H9 (cell line): ENCODE measurements at regions not wholly inside any gene's neighbourhood (a gene's known extent, or its start where the extent isn't known, plus 50 kb on each side); places are given as distances from the start of the nearest gene placed in this dataset.
"Not testable (repeated sequence)": the region's sequence is repeated elsewhere in the genome, so short reads cannot be mapped to it uniquely, and the experiment has no call there.

Experiments
- DNase-seq: peaks from one replicate; pipeline ENCODE4 v3.0.0-alpha.2; 2017
- H2AFZ ChIP-seq: one replicate; pipeline ENCODE4 v1.6.1; 2013; ENCODE audit warnings: mild to moderate bottlenecking, low read length, control low read depth, moderate library complexity
- H2AK5ac ChIP-seq: 2 replicates; pipeline ENCODE4 v1.6.1; 2013; ENCODE audit warnings: low read length, control low read depth, mixed read lengths; ENCODE audit not compliant: insufficient read length
- H2BK120ac ChIP-seq: one replicate; pipeline ENCODE4 v1.6.1; 2013; ENCODE audit warnings: low read depth, mild to moderate bottlenecking, low read length, control low read depth, inconsistent platforms; ENCODE audit not compliant: poor library complexity, severe bottlenecking
- H2BK12ac ChIP-seq: 2 replicates; pipeline ENCODE4 v1.6.1; 2013; ENCODE audit warnings: low read length, control low read depth, mixed read lengths, low read depth; ENCODE audit not compliant: insufficient read length
- H2BK15ac ChIP-seq: 2 replicates; pipeline ENCODE4 v1.6.1; 2013; ENCODE audit warnings: low read depth, low read length, control low read depth
- H2BK20ac ChIP-seq: one replicate; pipeline ENCODE4 v1.6.1; 2013; ENCODE audit warnings: low read depth, mild to moderate bottlenecking, low read length, control low read depth, inconsistent platforms; ENCODE audit not compliant: poor library complexity, severe bottlenecking
- H2BK5ac ChIP-seq: 2 replicates; pipeline ENCODE4 v1.6.1; 2013; ENCODE audit warnings: low read length, control low read depth, mixed read lengths; ENCODE audit not compliant: insufficient read length
- H3K14ac ChIP-seq: 2 replicates; pipeline ENCODE4 v1.6.1; 2013; ENCODE audit warnings: low read length, control low read depth; ENCODE audit not compliant: insufficient read depth
- H3K18ac ChIP-seq: 2 replicates; pipeline ENCODE4 v1.6.1; 2013; ENCODE audit warnings: low read depth, mild to moderate bottlenecking, mixed read lengths, low read length, control low read depth; ENCODE audit not compliant: insufficient read length
- H3K23ac ChIP-seq: 2 replicates; pipeline ENCODE4 v1.6.1; 2013; ENCODE audit warnings: low read length, control low read depth, mixed read lengths, low read depth; ENCODE audit not compliant: insufficient read length
- H3K23me2 ChIP-seq: 2 replicates; pipeline ENCODE4 v1.6.1; 2013; ENCODE audit warnings: low read depth, mild to moderate bottlenecking, mixed read lengths, low read length, control low read depth; ENCODE audit not compliant: insufficient read length, poor library complexity, severe bottlenecking
- H3K27ac ChIP-seq: 2 replicates; pipeline ENCODE4 v1.5.1; 2013; ENCODE audit warnings: low read length, control low read depth, mixed read lengths, low read depth; ENCODE audit not compliant: insufficient read length
- H3K27me3 ChIP-seq: 2 replicates; pipeline ENCODE4 v1.6.1; 2013; ENCODE audit warnings: low read length, control low read depth, inconsistent platforms; ENCODE audit not compliant: insufficient read depth
- H3K4ac ChIP-seq: 2 replicates; pipeline ENCODE4 v1.6.1; 2013; ENCODE audit warnings: low read depth, mild to moderate bottlenecking, control low read depth, inconsistent platforms, low read length, moderate library complexity
- H3K4me1 ChIP-seq: 2 replicates; pipeline ENCODE4 v1.6.1; 2013; ENCODE audit warnings: low read length, control low read depth, inconsistent platforms; ENCODE audit not compliant: insufficient read depth
- H3K4me2 ChIP-seq: 2 replicates; pipeline ENCODE4 v1.6.1; 2013; ENCODE audit warnings: low read length, control low read depth, mixed read lengths; ENCODE audit not compliant: insufficient read length, insufficient read depth
- H3K56ac ChIP-seq: 2 replicates; pipeline ENCODE4 v1.6.1; 2013; ENCODE audit warnings: low read depth, mild to moderate bottlenecking, mixed read lengths, low read length, control low read depth; ENCODE audit not compliant: insufficient read length
- H3K79me1 ChIP-seq: 2 replicates; pipeline ENCODE4 v1.6.1; 2013; ENCODE audit warnings: low read depth, mild to moderate bottlenecking, moderate library complexity, low read length, control low read depth, inconsistent platforms; ENCODE audit not compliant: insufficient read depth, poor library complexity, severe bottlenecking
- H3K79me2 ChIP-seq: 2 replicates; pipeline ENCODE4 v1.6.1; 2013; ENCODE audit warnings: low read length, control low read depth, inconsistent platforms; ENCODE audit not compliant: insufficient read depth
- H3K9ac ChIP-seq: 2 replicates; pipeline ENCODE4 v1.6.1; 2013; ENCODE audit warnings: low read length, control low read depth, mixed read lengths; ENCODE audit not compliant: insufficient read length; ENCODE audit errors: extremely low read depth
- H3K9me3 ChIP-seq: one replicate; pipeline ENCODE4 v1.6.1; 2013; ENCODE audit warnings: low read depth, low read length, inconsistent platforms; ENCODE audit not compliant: control insufficient read depth
- H3T11ph ChIP-seq: one replicate; pipeline ENCODE4 v1.6.1; 2013; ENCODE audit warnings: mild to moderate bottlenecking, low read length, control low read depth, inconsistent platforms
- H4K20me1 ChIP-seq: one replicate; pipeline ENCODE4 v1.6.1; 2013; ENCODE audit not compliant: control insufficient read depth, insufficient read length, insufficient read depth
- H4K5ac ChIP-seq: 2 replicates; pipeline ENCODE4 v1.6.1; 2013; ENCODE audit warnings: low read depth, mild to moderate bottlenecking, mixed read lengths, low read length, control low read depth; ENCODE audit not compliant: insufficient read length
- H4K8ac ChIP-seq: replicated peaks from 2 replicates; pipeline ENCODE4 v1.6.1; 2013; ENCODE audit warnings: low read length, control low read depth, mixed read lengths, low read depth; ENCODE audit not compliant: insufficient read length
- H4K91ac ChIP-seq: 2 replicates; pipeline ENCODE4 v1.6.1; 2013; ENCODE audit warnings: low read depth, mild to moderate bottlenecking, moderate library complexity, mixed read lengths, low read length, control low read depth; ENCODE audit not compliant: insufficient read length
- H3K27ac Mint-ChIP-seq, 3 experiments: 2 replicates in 2 of 3; 3 replicates in 1 of 3; pipeline ENCODE4 v1.8.0; 2020 to 2021; ENCODE audit warnings: mixed read lengths in 3 of 3, mild to moderate bottlenecking in 1 of 3, moderate library complexity in 1 of 3
- H3K27me3 Mint-ChIP-seq: 2 replicates; pipeline ENCODE4 v1.8.0; 2021; ENCODE audit warnings: low read depth, mild to moderate bottlenecking, moderate library complexity, mixed read lengths
- H3K36me3 Mint-ChIP-seq, 3 experiments: 2 replicates in 2 of 3; 3 replicates in 1 of 3; pipeline ENCODE4 v1.8.0; 2020 to 2021; ENCODE audit warnings: low read depth in 3 of 3, mixed read lengths in 3 of 3; ENCODE audit not compliant: insufficient read depth in 1 of 3
- H3K4me1 Mint-ChIP-seq, 2 experiments: 2 replicates each; pipeline ENCODE4 v1.8.0; 2020; ENCODE audit warnings: mixed read lengths in 2 of 2
- H3K4me3 Mint-ChIP-seq, 2 experiments: 2 replicates in 1 of 2; 3 replicates in 1 of 2; pipeline ENCODE4 v1.8.0; 2020 to 2021; ENCODE audit warnings: mild to moderate bottlenecking in 2 of 2, mixed read lengths in 2 of 2, moderate library complexity in 1 of 2
- H3K9me3 Mint-ChIP-seq, 2 experiments: 2 replicates in 1 of 2; 3 replicates in 1 of 2; pipeline ENCODE4 v1.8.0; 2020; ENCODE audit warnings: mild to moderate bottlenecking in 2 of 2, mixed read lengths in 2 of 2, moderate library complexity in 1 of 2
- CTCF ChIP-seq: fragments of 200-600 bp; sonication (generic); conservative IDR thresholded peaks from 3 replicates; pipeline ENCODE4 v1.8.0; 2021; ENCODE audit warnings: antibody characterized with exemption, mild to moderate bottlenecking
- WGBS: extraction: QIAGEN DNeasy Blood & Tissue Kit; methylation state at CpG from one replicate; pipeline ENCODE4 v1.1.7; 2013; ENCODE audit warnings: missing lambda C conversion rate, low lambda C conversion rate, mixed read lengths; ENCODE audit not compliant: insufficient read length; ENCODE audit errors: extremely low coverage; 5-methylcytosine and 5-hydroxymethylcytosine counted together

- WGBS: no CpG with 5 or more reads among the region's 1 CpG
- H3K27ac ChIP-seq: peak overlapping the region; percentile 22
- DNase-seq: no peak
- Mint-ChIP-seq H3K27me3 (no peaks in the 10 kb centered on the region), H3K36me3 (peaks cover 14 to 23% (median 20%) of the 10 kb centered on the region in 3 experiments), H3K4me3 (no peak overlapping the region), H3K4me1 (peaks cover 14 to 16% of the 10 kb centered on the region in 2 experiments), H3K9me3 (peaks cover 21 to 24% of the 10 kb centered on the region in 2 experiments), H3K27ac (no peak overlapping the region)
- H3K23ac ChIP-seq: no peak overlapping the region
- H3K9ac ChIP-seq: no peak overlapping the region
- H4K8ac ChIP-seq: no peak overlapping the region
- H3K4ac ChIP-seq: no peak overlapping the region
- H4K5ac ChIP-seq: no peak overlapping the region
- TF ChIP-seq CTCF: no peak
- no peaks in the 10 kb centered on the region for H4K20me1 ChIP-seq
- H4K91ac ChIP-seq: no peak overlapping the region
- H3K4me1 ChIP-seq: peaks cover 6% of the 10 kb centered on the region; the same call in 1 of the 2 replicates
- H2AFZ ChIP-seq: no peak overlapping the region
- no peaks in the 10 kb centered on the region for H3K23me2 ChIP-seq
- H3K79me1 ChIP-seq: no peaks in the 10 kb centered on the region
- no peak overlapping the region for H2BK5ac ChIP-seq
- peaks cover 11% of the 10 kb centered on the region for H3K9me3 ChIP-seq
- no peak overlapping the region for H3K14ac ChIP-seq
- no peak overlapping the region for H3K4me2 ChIP-seq
- H2BK12ac ChIP-seq: no peak overlapping the region
- H3T11ph ChIP-seq: no peak overlapping the region
- no peak overlapping the region for H2BK15ac ChIP-seq
- H2AK5ac ChIP-seq: no peak overlapping the region
- no peak overlapping the region for H2BK120ac ChIP-seq
- H3K56ac ChIP-seq: no peak overlapping the region
- H3K79me2 ChIP-seq: no peaks in the 10 kb centered on the region
- no peak overlapping the region for H3K18ac ChIP-seq
- H2BK20ac ChIP-seq: no peak overlapping the region
- no peaks in the 10 kb centered on the region for H3K27me3 ChIP-seq
Measured at GRCh38 chr10:32217216-32217615, 129.7 kb downstream of the EPC1 start.

GRCh38 chr10:32213838-32214237 is 133.1 kb downstream of the EPC1 start:
- not testable (repeated sequence) for H3K14ac ChIP-seq, H3K4me1 ChIP-seq, H3K56ac ChIP-seq, H2BK12ac ChIP-seq, H3K9me3 ChIP-seq, H2AFZ ChIP-seq, H3T11ph ChIP-seq, H3K4me2 ChIP-seq, H4K91ac ChIP-seq, H4K20me1 ChIP-seq, H3K4ac ChIP-seq, H4K8ac ChIP-seq, H3K23ac ChIP-seq, H2BK5ac ChIP-seq, H3K79me2 ChIP-seq, DNase-seq, H2BK120ac ChIP-seq, H2BK15ac ChIP-seq, H3K4me3 Mint-ChIP-seq, H3K27me3 Mint-ChIP-seq, H3K27me3 ChIP-seq, H3K18ac ChIP-seq, H3K27ac Mint-ChIP-seq, H2BK20ac ChIP-seq, H3K9ac ChIP-seq, H3K23me2 ChIP-seq, H4K5ac ChIP-seq, H2AK5ac ChIP-seq, H3K27ac ChIP-seq, H3K79me1 ChIP-seq
- Mint-ChIP-seq H3K4me1 (peaks cover 14 to 16% of the 10 kb centered on the region in 2 experiments), H3K9me3 (peaks cover 8 to 10% of the 10 kb centered on the region in 2 experiments), H3K36me3 (peaks cover 2 to 10% (median 8%) of the 10 kb centered on the region in 3 experiments)
- WGBS: no CpG with 5 or more reads among the region's 4 CpGs
